ENCODE measurements at regions not wholly inside any gene's neighbourhood (a gene's known extent, or its start where the extent isn't known, plus 50 kb on each side); places are given as distances from the start of the nearest gene placed in this dataset.

DNA sequence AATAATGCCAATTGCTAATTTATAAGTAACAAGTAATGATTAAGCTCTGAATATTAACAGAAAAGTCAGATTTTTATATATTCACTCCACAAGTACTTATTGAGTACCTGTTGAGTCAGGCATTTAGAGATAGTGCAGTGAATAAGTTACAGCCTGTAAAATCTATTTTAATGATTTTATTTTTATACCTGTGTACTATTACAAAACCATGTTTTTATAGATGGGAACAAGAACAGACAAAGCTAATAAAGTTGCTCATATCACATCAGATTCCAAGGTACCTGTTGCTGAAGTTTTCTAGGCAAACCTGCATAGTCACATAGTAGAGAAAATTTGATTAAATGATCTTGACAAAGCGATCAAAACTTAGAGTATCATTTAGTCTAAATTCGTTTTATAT lies 623.7 kb downstream of the EFNA5 start:
- TF ChIP-seq ZFP30 (CRISPR knock-in tag; IDR thresholded peaks at IDR 0.05): no peak
- TF ChIP-seq ESRRG (CRISPR knock-in tag; IDR thresholded peaks at IDR 0.05): no peak
- TF ChIP-seq ZNF70 (CRISPR knock-in tag; IDR thresholded peaks at IDR 0.05): no peak
- no peak for TF ChIP-seq RARB (CRISPR knock-in tag; IDR thresholded peaks at IDR 0.05)
- no peak for TF ChIP-seq PATZ1 (CRISPR knock-in tag; IDR thresholded peaks at IDR 0.05; ENCODE audit: borderline replicate concordance)
- TF ChIP-seq POU6F1 (CRISPR knock-in tag; IDR thresholded peaks at IDR 0.05; ENCODE audit: borderline replicate concordance, low read depth): no peak
- TF ChIP-seq, protein P1, sequence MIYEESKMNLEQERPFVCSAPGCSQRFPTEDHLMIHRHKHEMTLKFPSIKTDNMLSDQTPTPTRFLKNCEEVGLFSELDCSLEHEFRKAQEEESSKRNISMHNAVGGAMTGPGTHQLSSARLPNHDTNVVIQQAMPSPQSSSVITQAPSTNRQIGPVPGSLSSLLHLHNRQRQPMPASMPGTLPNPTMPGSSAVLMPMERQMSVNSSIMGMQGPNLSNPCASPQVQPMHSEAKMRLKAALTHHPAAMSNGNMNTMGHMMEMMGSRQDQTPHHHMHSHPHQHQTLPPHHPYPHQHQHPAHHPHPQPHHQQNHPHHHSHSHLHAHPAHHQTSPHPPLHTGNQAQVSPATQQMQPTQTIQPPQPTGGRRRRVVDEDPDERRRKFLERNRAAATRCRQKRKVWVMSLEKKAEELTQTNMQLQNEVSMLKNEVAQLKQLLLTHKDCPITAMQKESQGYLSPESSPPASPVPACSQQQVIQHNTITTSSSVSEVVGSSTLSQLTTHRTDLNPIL (CRISPR knock-in tag; IDR thresholded peaks at IDR 0.05; ENCODE audit: low read depth): no peak
- TF ChIP-seq ARNTL (CRISPR knock-in tag; IDR thresholded peaks at IDR 0.05; ENCODE audit: borderline replicate concordance, low read depth): no peak
